ENCODE measurements at regions not wholly inside any gene's neighbourhood (a gene's known extent, or its start where the extent isn't known, plus 50 kb on each side); places are given as distances from the start of the nearest gene placed in this dataset.

DNA sequence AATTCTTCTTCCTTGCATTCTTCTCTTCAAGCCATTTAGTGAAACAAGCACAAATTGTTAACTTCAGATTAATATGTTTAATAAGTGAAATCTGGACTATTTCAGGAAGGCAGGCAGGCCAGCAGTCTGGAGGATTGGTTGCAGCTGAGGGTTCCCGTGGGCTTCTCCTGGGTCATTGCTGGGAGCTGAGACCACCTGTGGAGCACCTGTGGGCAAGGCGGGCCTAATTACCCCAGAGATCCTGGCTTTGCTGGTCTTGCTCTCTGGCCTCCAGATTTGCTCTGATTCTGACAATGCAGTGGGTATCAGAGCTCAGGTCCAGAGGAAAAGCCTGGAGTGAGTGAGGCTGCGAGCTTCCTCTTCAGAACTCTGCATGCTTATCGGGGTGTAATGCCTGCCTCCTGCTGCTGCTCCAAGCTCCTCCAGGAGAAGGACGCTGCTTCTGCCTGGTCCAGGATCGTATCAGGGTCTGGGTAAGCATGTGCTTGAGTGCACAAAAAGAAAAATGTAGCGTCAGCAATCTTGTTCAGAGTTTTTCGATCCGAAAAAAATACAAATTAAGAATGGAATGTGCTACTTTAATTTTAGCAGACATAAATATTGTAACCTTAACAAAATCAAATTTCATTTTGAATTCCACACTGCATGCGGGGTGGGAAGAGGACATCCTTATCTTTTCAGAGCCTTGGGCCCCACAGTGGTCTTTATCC, 93.8 kb downstream of the TMEM30B start:
- no peak for DNase-seq
- H3K27ac ChIP-seq = no peak overlapping the region
- no peaks in the 10 kb centered on the region for H3K27me3 ChIP-seq
- intact Hi-C loops (cut with DNase I) = no loop called here
- H3K36me3 ChIP-seq = no peaks in the 10 kb centered on the region
- TF ChIP-seq, protein P1, sequence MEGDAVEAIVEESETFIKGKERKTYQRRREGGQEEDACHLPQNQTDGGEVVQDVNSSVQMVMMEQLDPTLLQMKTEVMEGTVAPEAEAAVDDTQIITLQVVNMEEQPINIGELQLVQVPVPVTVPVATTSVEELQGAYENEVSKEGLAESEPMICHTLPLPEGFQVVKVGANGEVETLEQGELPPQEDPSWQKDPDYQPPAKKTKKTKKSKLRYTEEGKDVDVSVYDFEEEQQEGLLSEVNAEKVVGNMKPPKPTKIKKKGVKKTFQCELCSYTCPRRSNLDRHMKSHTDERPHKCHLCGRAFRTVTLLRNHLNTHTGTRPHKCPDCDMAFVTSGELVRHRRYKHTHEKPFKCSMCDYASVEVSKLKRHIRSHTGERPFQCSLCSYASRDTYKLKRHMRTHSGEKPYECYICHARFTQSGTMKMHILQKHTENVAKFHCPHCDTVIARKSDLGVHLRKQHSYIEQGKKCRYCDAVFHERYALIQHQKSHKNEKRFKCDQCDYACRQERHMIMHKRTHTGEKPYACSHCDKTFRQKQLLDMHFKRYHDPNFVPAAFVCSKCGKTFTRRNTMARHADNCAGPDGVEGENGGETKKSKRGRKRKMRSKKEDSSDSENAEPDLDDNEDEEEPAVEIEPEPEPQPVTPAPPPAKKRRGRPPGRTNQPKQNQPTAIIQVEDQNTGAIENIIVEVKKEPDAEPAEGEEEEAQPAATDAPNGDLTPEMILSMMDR (IDR thresholded peaks at IDR 0.05) = no peak
- TF ChIP-seq POLR2AphosphoS5 (IDR thresholded peaks at IDR 0.05) (no peak), EP300 (IDR thresholded peaks at IDR 0.05) (no peak), POLR2A (IDR thresholded peaks at IDR 0.05) (no peak)
- 73 to 82% methylated on average over 10 of the region's 10 CpGs for WGBS, 2 donors
- H3K9me3 ChIP-seq = no peaks in the 10 kb centered on the region
- no peak overlapping the region for H3K4me3 ChIP-seq
- peaks cover 0 to 10% (median 3%) of the 10 kb centered on the region in 4 donors for H3K4me1 ChIP-seq

- no peak overlapping the region for H3K4me3 ChIP-seq
- H3K9me3 ChIP-seq = no peaks in the 10 kb centered on the region
- DNase-seq = no peak
- intact Hi-C loops (cut with DNase I) = no loop called here
- no peaks in the 10 kb centered on the region for H3K36me3 ChIP-seq
- no peak overlapping the region for H3K27ac ChIP-seq
- TF ChIP-seq POLR2AphosphoS5 (IDR thresholded peaks at IDR 0.05) = no peak
- no peak for TF ChIP-seq POLR2A (IDR thresholded peaks at IDR 0.05)
- TF ChIP-seq EP300 (IDR thresholded peaks at IDR 0.05) = no peak
- TF ChIP-seq, protein P1 (IDR thresholded peaks at IDR 0.05) = no peak
- peaks cover 0 to 10% (median 3%) of the 10 kb centered on the region in 4 donors for H3K4me1 ChIP-seq
- WGBS, 2 donors = 73 to 80% methylated on average over 7 of the region's 7 CpGs
- no peaks in the 10 kb centered on the region for H3K27me3 ChIP-seq
These were observed 94.6 kb downstream of the TMEM30B start for GRCh38 chr14:61186341-61187195.

- Histone ChIP-seq H3K4me3 (no peak overlapping the region), H3K27ac (no peak overlapping the region), H3K9me3 (no peaks in the 10 kb centered on the region), H3K36me3 (no peaks in the 10 kb centered on the region), H3K27me3 (no peaks in the 10 kb centered on the region), H3K4me1 (peaks cover 0 to 10% (median 3%) of the 10 kb centered on the region in 4 donors)
- WGBS, 2 donors = 60 to 70% methylated on average over 2 of the region's 2 CpGs
- TF ChIP-seq POLR2A (IDR thresholded peaks at IDR 0.05) (no peak), EP300 (IDR thresholded peaks at IDR 0.05) (no peak), POLR2AphosphoS5 (IDR thresholded peaks at IDR 0.05) (no peak)
- intact Hi-C loops (cut with DNase I) = no loop called here
- DNase-seq = no peak
These were observed 95.6 kb downstream of the TMEM30B start for GRCh38 chr14:61185534-61185933.

- no peaks in the 10 kb centered on the region for H3K36me3 ChIP-seq
- TF ChIP-seq EP300 (IDR thresholded peaks at IDR 0.05) (no peak), POLR2AphosphoS5 (IDR thresholded peaks at IDR 0.05) (no peak), POLR2A (IDR thresholded peaks at IDR 0.05) (no peak)
- TF ChIP-seq, protein P1 (IDR thresholded peaks at IDR 0.05) = no peak
- intact Hi-C loops (cut with DNase I) = no loop called here
- no peak overlapping the region for H3K4me3 ChIP-seq
- peaks cover 0 to 5% (median 1%) of the 10 kb centered on the region in 4 donors for H3K4me1 ChIP-seq
- 76 to 82% methylated on average over 2 of the region's 2 CpGs for WGBS, 2 donors
- DNase-seq = no peak
- no peaks in the 10 kb centered on the region for H3K27me3 ChIP-seq
- H3K27ac ChIP-seq = no peak overlapping the region
- no peaks in the 10 kb centered on the region for H3K9me3 ChIP-seq
These were observed 97.0 kb downstream of the TMEM30B start for GRCh38 chr14:61184112-61184511.

DNA sequence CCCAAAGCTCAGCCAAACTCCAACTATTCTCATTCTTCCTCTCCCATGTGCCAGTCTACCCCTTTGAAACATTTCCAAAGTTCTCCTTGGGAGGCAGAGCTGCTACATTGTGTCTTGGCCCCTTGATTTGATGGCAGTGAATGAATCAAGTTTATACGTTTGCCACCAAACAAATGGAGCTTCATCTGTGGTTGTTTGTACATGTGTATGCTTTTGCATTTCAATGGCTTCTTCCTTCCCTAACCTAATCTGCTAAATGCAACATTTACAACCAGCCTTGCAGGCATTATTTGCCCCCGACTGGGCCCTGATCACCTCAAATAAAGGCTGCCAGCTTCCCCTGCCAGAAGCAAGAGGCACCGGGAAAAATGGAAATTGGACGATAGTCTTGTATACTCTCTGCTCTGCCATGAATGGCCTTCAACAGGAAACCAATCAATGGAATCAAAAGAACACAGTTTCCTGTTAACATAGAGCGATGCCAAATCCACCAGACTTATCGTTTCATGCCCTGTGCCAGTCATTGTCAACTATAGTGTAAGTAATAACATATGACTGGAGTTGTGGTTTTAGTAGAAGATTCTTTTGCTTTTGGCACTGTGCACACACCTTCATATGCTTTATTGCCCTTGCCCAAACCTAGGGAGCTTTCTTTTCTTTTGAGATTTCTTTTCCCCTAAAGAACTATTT, 97.8 kb downstream of the TMEM30B start:
- intact Hi-C loops (cut with DNase I) = no loop called here
- no peaks in the 10 kb centered on the region for H3K36me3 ChIP-seq
- TF ChIP-seq POLR2AphosphoS5 (IDR thresholded peaks at IDR 0.05) (no peak), POLR2A (IDR thresholded peaks at IDR 0.05) (no peak), EP300 (IDR thresholded peaks at IDR 0.05) (no peak)
- no peak overlapping the region for H3K27ac ChIP-seq
- H3K9me3 ChIP-seq = no peaks in the 10 kb centered on the region
- H3K4me3 ChIP-seq = no peak overlapping the region
- 50 to 71% methylated on average over 6 of the region's 6 CpGs for WGBS, 2 donors
- H3K27me3 ChIP-seq = no peaks in the 10 kb centered on the region
- H3K4me1 ChIP-seq = peaks cover 0 to 5% (median 0%) of the 10 kb centered on the region in 4 donors
- DNase-seq = no peak

Measured in sigmoid colon (tissue), 6 donors.